Upper lobe of left lung (tissue), 4 donors: ENCODE measurements at regions not wholly inside any gene's neighbourhood (a gene's known extent, or its start where the extent isn't known, plus 50 kb on each side); places are given as distances from the start of the nearest gene placed in this dataset.

Experiments used
- POLR2AphosphoS5 ChIP-seq, 2 donors: sonication (generic); formaldehyde crosslinking; IDR thresholded peaks; one replicate each; pipeline ENCODE4 v1.5.1; 2017; ENCODE audit warnings: antibody characterized with exemption in 2 of 2
- TF ChIP-seq, protein P1 (sequence below), 6 experiments: fragments of 450-650 bp in 4 of 6; fragments of 200-600 bp in 2 of 6; sonication (generic) in 2 of 6; IDR thresholded peaks; one replicate each; pipeline ENCODE4 v1.5.1; 2016 to 2019; ENCODE audit warnings: antibody characterized with exemption in 6 of 6

DNA sequence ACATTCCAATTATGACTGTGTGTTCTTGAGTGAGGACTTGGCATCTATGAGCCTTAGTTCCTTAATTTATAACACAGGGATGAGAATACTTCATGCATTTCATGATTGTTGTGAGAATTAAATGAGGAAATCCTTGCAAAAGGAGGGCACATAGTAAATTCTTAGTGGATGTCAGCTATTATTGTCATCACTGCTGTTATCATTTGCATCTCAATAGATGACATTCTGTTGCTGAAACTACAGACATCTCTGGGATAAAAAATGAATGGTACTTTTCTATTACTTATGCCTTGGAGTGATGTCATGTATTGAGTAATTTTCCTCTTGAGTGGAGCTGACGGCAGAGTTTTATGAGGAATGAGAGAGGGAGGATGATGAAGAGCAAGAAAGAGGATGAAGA lies 184.4 kb upstream of the CDH11 start:
- no peak for TF ChIP-seq POLR2AphosphoS5 (IDR thresholded peaks at IDR 0.05)
- TF ChIP-seq, protein P1, sequence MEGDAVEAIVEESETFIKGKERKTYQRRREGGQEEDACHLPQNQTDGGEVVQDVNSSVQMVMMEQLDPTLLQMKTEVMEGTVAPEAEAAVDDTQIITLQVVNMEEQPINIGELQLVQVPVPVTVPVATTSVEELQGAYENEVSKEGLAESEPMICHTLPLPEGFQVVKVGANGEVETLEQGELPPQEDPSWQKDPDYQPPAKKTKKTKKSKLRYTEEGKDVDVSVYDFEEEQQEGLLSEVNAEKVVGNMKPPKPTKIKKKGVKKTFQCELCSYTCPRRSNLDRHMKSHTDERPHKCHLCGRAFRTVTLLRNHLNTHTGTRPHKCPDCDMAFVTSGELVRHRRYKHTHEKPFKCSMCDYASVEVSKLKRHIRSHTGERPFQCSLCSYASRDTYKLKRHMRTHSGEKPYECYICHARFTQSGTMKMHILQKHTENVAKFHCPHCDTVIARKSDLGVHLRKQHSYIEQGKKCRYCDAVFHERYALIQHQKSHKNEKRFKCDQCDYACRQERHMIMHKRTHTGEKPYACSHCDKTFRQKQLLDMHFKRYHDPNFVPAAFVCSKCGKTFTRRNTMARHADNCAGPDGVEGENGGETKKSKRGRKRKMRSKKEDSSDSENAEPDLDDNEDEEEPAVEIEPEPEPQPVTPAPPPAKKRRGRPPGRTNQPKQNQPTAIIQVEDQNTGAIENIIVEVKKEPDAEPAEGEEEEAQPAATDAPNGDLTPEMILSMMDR (IDR thresholded peaks at IDR 0.05) = no peak
